H1 (cell line): ENCODE measurements at regions not wholly inside any gene's neighbourhood (a gene's known extent, or its start where the extent isn't known, plus 50 kb on each side); places are given as distances from the start of the nearest gene placed in this dataset.

Source experiments
- BRCA1 ChIP-seq: IDR thresholded peaks from 2 replicates; pipeline ENCODE4 v1.6.1; 2012; ENCODE audit warnings: low read depth, low read length, improper control_type of control experiment
- JUND ChIP-seq: IDR thresholded peaks from 2 replicates; pipeline ENCODE4 v1.6.1; 2011; ENCODE audit warnings: mild to moderate bottlenecking, improper control_type of control experiment, low read length
- NRF1 ChIP-seq: IDR thresholded peaks from 2 replicates; pipeline ENCODE4 v1.6.1; 2011; ENCODE audit warnings: mild to moderate bottlenecking, low read depth, low read length, improper control_type of control experiment
- SAP30 ChIP-seq: fragments of 300-600 bp; sonication (generic); IDR thresholded peaks from 2 replicates; pipeline ENCODE4 v1.7.1; 2012; ENCODE audit warnings: low read length, moderate library complexity, mild to moderate bottlenecking, inconsistent platforms; ENCODE audit not compliant: insufficient read depth, insufficient replicate concordance

GRCh38 chr12:67001251-67001650 is 267.9 kb upstream of the CAND1 start (continued):
- TF ChIP-seq NRF1 (no peak), BRCA1 (no peak), JUND (no peak), SAP30 (no peak)
